Fibroblast of mammary gland (primary cell): ENCODE measurements at regions not wholly inside any gene's neighbourhood (a gene's known extent, or its start where the extent isn't known, plus 50 kb on each side); places are given as distances from the start of the nearest gene placed in this dataset.
A peak's percentile ranks its signal among the peaks of the same experiment; 100 is the strongest.
"Not testable (repeated sequence)": the region's sequence is repeated elsewhere in the genome, so short reads cannot be mapped to it uniquely, and the experiment has no call there.

Experiments
- DNase-seq: peaks from one replicate; pipeline ENCODE4 v3.0.0-alpha.2; 2010; ENCODE audit warnings: low read depth
- H3K4me3 ChIP-seq: 2 replicates; pipeline ENCODE4 v1.5.1; 2011; ENCODE audit warnings: low read depth, mild to moderate bottlenecking, low read length, moderate library complexity; ENCODE audit not compliant: control insufficient read depth
- TF ChIP-seq, protein P1 (sequence below): conservative IDR thresholded peaks from 2 replicates; pipeline ENCODE4 v1.5.1; 2011; ENCODE audit warnings: low read depth, low read length, inconsistent platforms; ENCODE audit not compliant: control insufficient read depth, insufficient read depth

DNA sequence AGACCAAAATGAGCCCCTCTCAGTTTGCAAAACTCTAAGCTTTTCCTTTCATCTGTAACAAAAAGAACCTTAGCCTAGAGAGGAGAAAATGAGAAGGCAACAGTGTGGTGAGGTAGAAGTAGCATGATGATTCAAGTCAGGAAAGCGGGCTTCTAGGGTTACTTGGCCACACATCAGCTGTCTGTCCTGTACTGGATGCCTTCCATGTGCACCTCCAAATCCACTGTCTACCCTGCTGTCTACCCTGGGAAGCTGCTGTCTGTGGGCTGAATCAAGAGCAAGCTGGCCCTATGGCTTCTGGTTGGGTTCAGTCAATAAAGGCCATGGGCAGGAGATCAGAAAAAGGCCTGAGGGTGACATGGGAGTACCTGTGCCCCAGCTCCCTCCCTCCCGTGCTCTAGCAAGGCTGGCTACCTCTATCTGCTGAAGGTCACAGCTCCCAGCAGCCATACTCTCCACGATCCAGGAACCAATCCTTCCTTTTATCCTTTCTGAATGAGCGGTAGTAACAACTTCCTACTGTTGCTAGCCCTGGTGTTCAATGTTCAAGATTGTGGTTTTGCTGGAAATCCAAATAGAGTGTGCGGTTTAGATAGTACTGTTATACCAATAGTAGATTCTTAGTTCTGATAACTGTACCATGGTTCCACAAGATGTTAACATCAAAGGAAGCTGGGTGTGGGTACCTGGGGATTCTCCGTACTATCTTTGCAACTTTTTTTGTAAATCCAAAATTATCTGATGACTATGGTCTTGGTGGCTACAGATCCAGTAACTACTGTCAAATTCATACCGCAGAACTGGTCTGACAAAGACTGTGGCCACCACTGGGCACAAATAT, 191.0 kb downstream of the ESM1 start:
- no peak for DNase-seq
- TF ChIP-seq, protein P1, sequence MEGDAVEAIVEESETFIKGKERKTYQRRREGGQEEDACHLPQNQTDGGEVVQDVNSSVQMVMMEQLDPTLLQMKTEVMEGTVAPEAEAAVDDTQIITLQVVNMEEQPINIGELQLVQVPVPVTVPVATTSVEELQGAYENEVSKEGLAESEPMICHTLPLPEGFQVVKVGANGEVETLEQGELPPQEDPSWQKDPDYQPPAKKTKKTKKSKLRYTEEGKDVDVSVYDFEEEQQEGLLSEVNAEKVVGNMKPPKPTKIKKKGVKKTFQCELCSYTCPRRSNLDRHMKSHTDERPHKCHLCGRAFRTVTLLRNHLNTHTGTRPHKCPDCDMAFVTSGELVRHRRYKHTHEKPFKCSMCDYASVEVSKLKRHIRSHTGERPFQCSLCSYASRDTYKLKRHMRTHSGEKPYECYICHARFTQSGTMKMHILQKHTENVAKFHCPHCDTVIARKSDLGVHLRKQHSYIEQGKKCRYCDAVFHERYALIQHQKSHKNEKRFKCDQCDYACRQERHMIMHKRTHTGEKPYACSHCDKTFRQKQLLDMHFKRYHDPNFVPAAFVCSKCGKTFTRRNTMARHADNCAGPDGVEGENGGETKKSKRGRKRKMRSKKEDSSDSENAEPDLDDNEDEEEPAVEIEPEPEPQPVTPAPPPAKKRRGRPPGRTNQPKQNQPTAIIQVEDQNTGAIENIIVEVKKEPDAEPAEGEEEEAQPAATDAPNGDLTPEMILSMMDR: no peak

GRCh38 chr5:54793468-54794134, 191.8 kb downstream of the ESM1 start:
- H3K4me3 ChIP-seq: no peak overlapping the region
- DNase-seq: peak; percentile 33
- TF ChIP-seq, protein P1: no peak

More for the DNA sequence above, 191.0 kb downstream of the ESM1 start:
- no peak overlapping the region for H3K4me3 ChIP-seq

GRCh38 chr5:54792611-54793404, 192.6 kb downstream of the ESM1 start:
- TF ChIP-seq, protein P1: no peak
- DNase-seq: peak; percentile 30
- H3K4me3 ChIP-seq: no peak overlapping the region

DNA sequence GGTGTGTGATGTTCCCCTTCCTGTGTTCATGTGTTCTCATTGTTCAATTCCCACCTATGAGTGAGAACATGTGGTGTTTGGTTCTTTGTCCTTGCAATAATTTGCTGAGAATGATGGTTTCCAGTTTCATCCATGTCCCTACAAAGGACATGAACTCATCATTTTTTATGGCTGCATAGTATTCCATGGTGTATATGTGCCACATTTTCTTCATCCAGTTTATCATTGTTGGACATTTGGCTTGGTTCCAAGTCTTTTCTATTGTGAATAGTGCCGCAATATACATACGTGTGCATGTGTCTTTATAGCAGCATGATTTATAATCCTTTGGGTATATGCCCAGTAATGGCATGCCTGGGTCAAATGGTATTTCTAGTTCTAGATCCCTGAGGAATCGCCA, 197.5 kb downstream of the ESM1 start:
- not testable (repeated sequence) for DNase-seq

GRCh38 chr5:54785729-54786591, 199.4 kb downstream of the ESM1 start:
- TF ChIP-seq, protein P1: no peak
- H3K4me3 ChIP-seq: no peak overlapping the region
- no peak for DNase-seq

More for the DNA sequence above, 197.5 kb downstream of the ESM1 start:
- not testable (repeated sequence) for H3K4me3 ChIP-seq

- no peak overlapping the region for H3K4me3 ChIP-seq
- TF ChIP-seq, protein P1: no peak
- DNase-seq: no peak
Observed at GRCh38 chr5:54778783-54779182, 206.6 kb downstream of the ESM1 start.
